NB4 (cell line): ENCODE measurements at regions not wholly inside any gene's neighbourhood (a gene's known extent, or its start where the extent isn't known, plus 50 kb on each side); places are given as distances from the start of the nearest gene placed in this dataset.

Experiments
- CTCF ChIP-seq: IDR thresholded peaks from one replicate; pipeline ENCODE4 v1.5.1; 2012; ENCODE audit warnings: low read depth, low read length
- MAX ChIP-seq: IDR thresholded peaks from 2 replicates; pipeline ENCODE4 v1.6.1; 2011; ENCODE audit warnings: low read depth, low read length
- MYC ChIP-seq: IDR thresholded peaks from 2 replicates; pipeline ENCODE4 v1.6.1; 2011; ENCODE audit warnings: low read depth, low read length
- POLR2A ChIP-seq: IDR thresholded peaks from 2 replicates; pipeline ENCODE4 v1.6.1; 2011; ENCODE audit warnings: mild to moderate bottlenecking; ENCODE audit not compliant: insufficient read length; ENCODE audit errors: extremely low read depth

GRCh38 chr5:74299833-74300232, 340.7 kb downstream of the ENC1 start:
- TF ChIP-seq MAX, result no peak
- TF ChIP-seq CTCF, result no peak
- no peak for TF ChIP-seq POLR2A
- no peak for TF ChIP-seq MYC
